HFFc6 (cell line): ENCODE measurements at regions not wholly inside any gene's neighbourhood (a gene's known extent, or its start where the extent isn't known, plus 50 kb on each side); places are given as distances from the start of the nearest gene placed in this dataset.
A peak's percentile ranks its signal among the peaks of the same experiment; 100 is the strongest.

Experiments used
- DNase-seq: peaks from one replicate; pipeline ENCODE4 v3.0.0-alpha.2; 2018
- H3K27ac Mint-ChIP-seq: 2 replicates; pipeline ENCODE4 v1.8.0; 2020; ENCODE audit warnings: mild to moderate bottlenecking, mixed read lengths
- H3K27me3 Mint-ChIP-seq: 2 replicates; pipeline ENCODE4 v1.8.0; 2021; ENCODE audit warnings: mild to moderate bottlenecking, moderate library complexity, mixed read lengths; ENCODE audit not compliant: insufficient read depth
- H3K36me3 Mint-ChIP-seq: 2 replicates; pipeline ENCODE4 v1.8.0; 2021; ENCODE audit warnings: low read depth, mixed read lengths
- H3K4me1 Mint-ChIP-seq: 2 replicates; pipeline ENCODE4 v1.8.0; 2020; ENCODE audit warnings: low read depth, mixed read lengths
- H3K4me3 Mint-ChIP-seq: 2 replicates; pipeline ENCODE4 v1.8.0; 2020; ENCODE audit warnings: mild to moderate bottlenecking, moderate library complexity, mixed read lengths
- H3K9me3 Mint-ChIP-seq: 2 replicates; pipeline ENCODE4 v1.8.0; 2020; ENCODE audit warnings: mild to moderate bottlenecking, mixed read lengths
- CTCF ChIP-seq: fragments of 200-600 bp; sonication (generic); IDR thresholded peaks from 2 replicates; pipeline ENCODE4 v1.5.0; 2021; ENCODE audit warnings: antibody characterized with exemption, mild to moderate bottlenecking

GRCh38 chr20:4476903-4477500 lies 209.3 kb upstream of the PRNP start:
- peaks cover 40% of the 10 kb centered on the region for H3K4me1 Mint-ChIP-seq
- H3K4me3 Mint-ChIP-seq, result no peak overlapping the region
- DNase-seq, result no peak
- no peak overlapping the region for H3K27ac Mint-ChIP-seq
- H3K9me3 Mint-ChIP-seq, result no peaks in the 10 kb centered on the region
- no peaks in the 10 kb centered on the region; the same call in 1 of the 2 replicates for H3K27me3 Mint-ChIP-seq
- H3K36me3 Mint-ChIP-seq, result peaks cover 4% of the 10 kb centered on the region; the same call in 1 of the 2 replicates
- no peak for TF ChIP-seq CTCF

- peaks cover 62% of the 10 kb centered on the region for H3K4me1 Mint-ChIP-seq
- no peak overlapping the region for H3K4me3 Mint-ChIP-seq
- H3K27me3 Mint-ChIP-seq, result no peaks in the 10 kb centered on the region
- DNase-seq, result no peak
- no peak for TF ChIP-seq CTCF
- 0 out of 2 replicates have a peak overlapping the region, but pooled peaks have one; percentile 3 for H3K27ac Mint-ChIP-seq
- peaks cover 16% of the 10 kb centered on the region for H3K36me3 Mint-ChIP-seq
- H3K9me3 Mint-ChIP-seq, result no peaks in the 10 kb centered on the region; the same call in 1 of the 2 replicates
These were observed 213.3 kb upstream of the PRNP start for GRCh38 chr20:4472906-4473305.

- no peak for TF ChIP-seq CTCF
- Mint-ChIP-seq H3K36me3 (peaks cover 16% of the 10 kb centered on the region), H3K4me3 (peak overlapping the region; percentile 83; the same call in 1 of the 2 replicates)
These were observed 215.0 kb upstream of the PRNP start for GRCh38 chr20:4471221-4471620.

GRCh38 chr20:4470375-4470774 lies 215.9 kb upstream of the PRNP start:
- Mint-ChIP-seq H3K4me1 (peaks cover 52% of the 10 kb centered on the region), H3K9me3 (no peaks in the 10 kb centered on the region; the same call in 1 of the 2 replicates), H3K27ac (peak overlapping the region; percentile 76), H3K27me3 (no peaks in the 10 kb centered on the region), H3K36me3 (peaks cover 16% of the 10 kb centered on the region), H3K4me3 (peak overlapping the region; percentile 83)
- DNase-seq, result peak; percentile 96
- TF ChIP-seq CTCF, result peak; percentile 63

More at GRCh38 chr20:4471221-4471620, 215.0 kb upstream of the PRNP start:
- Mint-ChIP-seq H3K27ac (peak overlapping the region; percentile 76), H3K9me3 (no peaks in the 10 kb centered on the region; the same call in 1 of the 2 replicates), H3K4me1 (peaks cover 52% of the 10 kb centered on the region), H3K27me3 (no peaks in the 10 kb centered on the region)
- peak; percentile 27 for DNase-seq

GRCh38 chr20:4469910-4470309 lies 216.3 kb upstream of the PRNP start:
- Mint-ChIP-seq H3K4me3 (peak overlapping the region; percentile 83), H3K4me1 (peaks cover 52% of the 10 kb centered on the region), H3K9me3 (no peaks in the 10 kb centered on the region; the same call in 1 of the 2 replicates), H3K27me3 (no peaks in the 10 kb centered on the region), H3K27ac (peak overlapping the region; percentile 76), H3K36me3 (peaks cover 16% of the 10 kb centered on the region)
- DNase-seq, result peak; percentile 28
- no peak for TF ChIP-seq CTCF
